ENCODE measurements at regions not wholly inside any gene's neighbourhood (a gene's known extent, or its start where the extent isn't known, plus 50 kb on each side); places are given as distances from the start of the nearest gene placed in this dataset.

DNA sequence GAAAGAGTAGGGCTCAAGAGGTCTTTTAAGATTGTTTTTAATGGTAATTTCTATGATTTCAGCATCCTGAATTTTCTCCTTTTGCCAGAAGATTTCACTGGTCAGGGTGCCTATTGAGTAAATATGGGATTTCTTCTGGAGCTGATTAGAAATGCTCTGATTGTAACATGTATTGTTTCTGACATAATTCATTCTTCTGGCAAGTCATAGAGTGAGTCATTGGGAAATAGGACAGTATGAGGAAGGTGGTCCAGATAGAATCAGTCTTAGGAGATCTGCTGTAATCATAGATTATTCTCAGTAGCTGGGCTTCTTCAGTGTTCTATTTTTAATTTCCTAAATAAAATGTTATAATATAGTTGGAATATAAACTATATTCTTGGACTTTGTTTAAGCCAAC, 182.0 kb upstream of the NAV3 start:
- H3K4me3 ChIP-seq: no peak overlapping the region
- no peaks in the 10 kb centered on the region for H3K9me3 ChIP-seq (ENCODE audit: control insufficient read depth in 4 of 4, insufficient read depth in 3 of 4, low read length in 3 of 4)
- ATAC-seq (ENCODE audit: insufficient read depth, low FRiP score): no peak
- H3K27me3 ChIP-seq (ENCODE audit: control insufficient read depth in 3 of 3, insufficient read depth in 3 of 3, low read length in 2 of 3): no peaks in the 10 kb centered on the region
- TF ChIP-seq, protein P1, sequence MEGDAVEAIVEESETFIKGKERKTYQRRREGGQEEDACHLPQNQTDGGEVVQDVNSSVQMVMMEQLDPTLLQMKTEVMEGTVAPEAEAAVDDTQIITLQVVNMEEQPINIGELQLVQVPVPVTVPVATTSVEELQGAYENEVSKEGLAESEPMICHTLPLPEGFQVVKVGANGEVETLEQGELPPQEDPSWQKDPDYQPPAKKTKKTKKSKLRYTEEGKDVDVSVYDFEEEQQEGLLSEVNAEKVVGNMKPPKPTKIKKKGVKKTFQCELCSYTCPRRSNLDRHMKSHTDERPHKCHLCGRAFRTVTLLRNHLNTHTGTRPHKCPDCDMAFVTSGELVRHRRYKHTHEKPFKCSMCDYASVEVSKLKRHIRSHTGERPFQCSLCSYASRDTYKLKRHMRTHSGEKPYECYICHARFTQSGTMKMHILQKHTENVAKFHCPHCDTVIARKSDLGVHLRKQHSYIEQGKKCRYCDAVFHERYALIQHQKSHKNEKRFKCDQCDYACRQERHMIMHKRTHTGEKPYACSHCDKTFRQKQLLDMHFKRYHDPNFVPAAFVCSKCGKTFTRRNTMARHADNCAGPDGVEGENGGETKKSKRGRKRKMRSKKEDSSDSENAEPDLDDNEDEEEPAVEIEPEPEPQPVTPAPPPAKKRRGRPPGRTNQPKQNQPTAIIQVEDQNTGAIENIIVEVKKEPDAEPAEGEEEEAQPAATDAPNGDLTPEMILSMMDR (IDR thresholded peaks at IDR 0.05; ENCODE audit: control extremely low read depth, extremely low read depth): no peak
- H3K36me3 ChIP-seq (ENCODE audit: control insufficient read depth in 4 of 4, insufficient read depth in 4 of 4, low read length in 4 of 4): no peaks in the 10 kb centered on the region
- H3K9ac ChIP-seq (ENCODE audit: insufficient read depth in 1 of 2, low read length in 2 of 2): no peak overlapping the region
- DNase-seq: no peak
- H3K27ac ChIP-seq (ENCODE audit: low read depth in 1 of 2, low read length in 1 of 2): no peak overlapping the region
- no peaks in the 10 kb centered on the region for H3K4me1 ChIP-seq (ENCODE audit: control insufficient read depth in 5 of 5, insufficient read depth in 5 of 5, low read length in 5 of 5)

DNA sequence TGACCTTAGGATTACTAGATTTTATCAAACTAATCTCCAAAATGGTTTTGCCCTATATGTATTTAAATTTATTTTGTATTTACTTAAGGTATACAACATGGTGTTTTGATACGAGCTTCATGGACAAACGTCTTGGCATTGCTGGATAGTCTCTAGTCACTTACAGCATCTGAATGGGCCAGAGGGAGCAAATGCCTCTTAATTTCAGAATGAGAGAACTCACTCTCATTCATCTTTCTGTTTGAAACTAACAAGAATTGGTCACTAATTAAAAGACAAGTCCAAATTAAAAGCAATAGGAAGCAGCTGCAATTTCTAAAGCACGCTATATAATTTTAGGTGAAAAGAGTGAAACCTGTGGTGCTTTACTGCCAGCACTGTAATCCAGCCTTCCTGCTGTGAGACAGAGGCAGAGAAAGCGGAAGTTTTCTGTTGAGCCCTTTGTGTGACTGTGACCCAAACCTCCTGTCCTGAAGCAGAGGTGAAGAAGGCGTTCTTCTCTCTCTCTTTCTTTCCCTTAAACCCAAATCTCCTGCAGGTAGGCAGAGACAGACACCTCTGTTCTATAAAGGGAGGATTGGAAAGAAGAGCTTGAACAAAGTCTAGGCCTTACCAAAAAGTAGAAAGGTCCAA, 184.6 kb upstream of the NAV3 start:
- no peaks in the 10 kb centered on the region for H3K36me3 ChIP-seq (ENCODE audit: control insufficient read depth in 4 of 4, insufficient read depth in 4 of 4, low read length in 4 of 4)
- ATAC-seq (ENCODE audit: insufficient read depth, low FRiP score) (no peak), DNase-seq (no peak)
- no peak overlapping the region for H3K9ac ChIP-seq (ENCODE audit: insufficient read depth in 1 of 2, low read length in 2 of 2)
- TF ChIP-seq, protein P1 (IDR thresholded peaks at IDR 0.05; ENCODE audit: control extremely low read depth, extremely low read depth): no peak
- no peaks in the 10 kb centered on the region for H3K27me3 ChIP-seq (ENCODE audit: control insufficient read depth in 3 of 3, insufficient read depth in 3 of 3, low read length in 2 of 3)
- H3K4me1 ChIP-seq (ENCODE audit: control insufficient read depth in 5 of 5, insufficient read depth in 5 of 5, low read length in 5 of 5): no peaks in the 10 kb centered on the region
- no peak overlapping the region for H3K27ac ChIP-seq (ENCODE audit: low read depth in 1 of 2, low read length in 1 of 2)
- WGBS, 2 donors: 78 to 82% methylated on average over 5 of the region's 5 CpGs
- H3K4me3 ChIP-seq: no peak overlapping the region
- H3K9me3 ChIP-seq (ENCODE audit: control insufficient read depth in 4 of 4, insufficient read depth in 3 of 4, low read length in 3 of 4): no peaks in the 10 kb centered on the region

DNA sequence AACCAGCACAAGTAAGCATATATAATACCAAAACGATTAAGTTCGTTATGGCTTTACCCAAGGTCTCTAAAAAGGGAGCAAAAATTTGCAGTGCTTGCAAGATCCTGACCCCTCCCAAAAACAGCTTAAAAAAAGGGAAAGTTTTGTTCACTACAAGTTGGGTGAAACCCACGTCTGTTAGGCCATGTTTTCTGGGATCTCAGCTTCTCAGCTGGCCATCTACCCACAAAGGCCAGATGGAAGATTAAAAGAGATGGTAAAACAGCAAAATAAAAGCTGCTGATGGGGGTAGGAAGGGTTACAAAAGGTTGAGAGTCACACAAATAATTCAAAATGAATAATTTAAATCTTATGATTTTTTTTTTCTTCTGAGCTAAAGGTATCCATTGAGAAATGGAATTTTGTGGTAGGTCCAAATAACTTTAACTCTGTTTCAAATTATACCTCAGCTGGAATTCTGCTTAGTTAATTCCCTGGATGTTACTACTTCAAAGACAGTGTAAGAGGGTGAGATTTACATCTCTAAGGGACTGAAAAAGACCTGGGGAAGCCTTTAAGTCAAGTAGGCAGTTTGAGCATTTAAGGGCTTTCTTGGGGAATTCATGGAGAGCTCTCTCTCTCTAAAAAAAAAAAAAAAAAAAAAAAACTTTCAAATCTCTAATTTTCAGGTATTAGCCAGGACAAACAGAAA, 185.6 kb upstream of the NAV3 start:
- Histone ChIP-seq H3K9ac (ENCODE audit: insufficient read depth in 1 of 2, low read length in 2 of 2) (no peak overlapping the region), H3K4me3 (no peak overlapping the region), H3K27ac (ENCODE audit: low read depth in 1 of 2, low read length in 1 of 2) (no peak overlapping the region), H3K4me1 (ENCODE audit: control insufficient read depth in 5 of 5, insufficient read depth in 5 of 5, low read length in 5 of 5) (no peaks in the 10 kb centered on the region), H3K9me3 (ENCODE audit: control insufficient read depth in 4 of 4, insufficient read depth in 3 of 4, low read length in 3 of 4) (no peaks in the 10 kb centered on the region), H3K36me3 (ENCODE audit: control insufficient read depth in 4 of 4, insufficient read depth in 4 of 4, low read length in 4 of 4) (no peaks in the 10 kb centered on the region), H3K27me3 (ENCODE audit: control insufficient read depth in 3 of 3, insufficient read depth in 3 of 3, low read length in 2 of 3) (no peaks in the 10 kb centered on the region)
- TF ChIP-seq, protein P1 (IDR thresholded peaks at IDR 0.05; ENCODE audit: control extremely low read depth, extremely low read depth): no peak
- DNase-seq: no peak
- no peak for ATAC-seq (ENCODE audit: insufficient read depth, low FRiP score)
- 67 to 86% methylated on average over 3 of the region's 3 CpGs for WGBS, 2 donors

Data from lung (tissue), 11 donors.